Heart left ventricle (tissue), 13 donors: ENCODE measurements at regions not wholly inside any gene's neighbourhood (a gene's known extent, or its start where the extent isn't known, plus 50 kb on each side); places are given as distances from the start of the nearest gene placed in this dataset.

ENCODE experiments used
- POLR2A ChIP-seq, 2 donors: fragments of 450-650 bp; IDR thresholded peaks; one replicate each; pipeline ENCODE4 v1.6.1; 2017; ENCODE audit warnings: antibody characterized with exemption in 2 of 2, mild to moderate bottlenecking in 2 of 2, moderate library complexity in 2 of 2
- TF ChIP-seq, protein P1 (sequence below), 12 donors: fragments of 200-600 bp; sonication (generic) in 4 of 12; IDR thresholded peaks; one replicate each; pipeline versions ENCODE4 v1.5.0 to v1.8.0; 2018 to 2022; ENCODE audit warnings: antibody characterized with exemption in 12 of 12, mild to moderate bottlenecking in 5 of 12
- donor health status: ischemic (EF 13 %, LVEDD 7.1; RV severe dilation, severe dysfunction).
- donor health status: DM: no; HTN: yes; CAD: no.
- donor health status: DM: no; HTN: no; CAD: no.
- donor health status: ischemic (EF 25% LVEDD 6.9; RV normal size, moderate dysfunction).
- donor health status: ischemic (EF 25% LVEDD 5.7; RV mildly dilated, moderate dysfunction).
- donor health status: ischemic (EF 35%, LVEDD 5.7; RV mildly dilated, moderate dysfunction).
- donor health status: nonischemic (EF 11% LVEDD 7.7; RV severe dilation, severe dysfunction).
- donor health status: DM: yes; HTN: yes; CAD: no.
- donor health status: PGD.
- donor health status: ischemic (EF 29% LVEDD 5.4; RV normal size, mild dysfunction).
- donor health status: nonischemic (EF 23%, LVEDD 6.1; RV moderate dilation, normal function).

DNA sequence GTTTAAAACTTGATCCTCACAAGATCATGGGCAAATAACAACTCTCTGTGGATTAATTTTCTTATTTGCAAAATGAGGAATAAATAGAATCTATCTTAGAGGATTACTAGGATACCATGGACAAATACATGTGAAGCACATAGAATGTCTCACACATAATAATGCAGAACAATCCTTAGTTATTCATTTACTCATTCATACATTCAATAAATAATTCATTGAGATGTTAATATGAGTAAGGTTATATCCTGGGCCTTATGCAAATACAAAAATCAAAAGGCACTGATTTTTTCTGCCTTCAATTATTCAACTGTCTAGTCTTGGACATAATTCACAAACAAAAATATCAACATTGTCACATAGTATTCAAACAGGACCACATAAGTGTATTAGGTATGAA, 654.1 kb downstream of the MECOM start:
- TF ChIP-seq, protein P1, sequence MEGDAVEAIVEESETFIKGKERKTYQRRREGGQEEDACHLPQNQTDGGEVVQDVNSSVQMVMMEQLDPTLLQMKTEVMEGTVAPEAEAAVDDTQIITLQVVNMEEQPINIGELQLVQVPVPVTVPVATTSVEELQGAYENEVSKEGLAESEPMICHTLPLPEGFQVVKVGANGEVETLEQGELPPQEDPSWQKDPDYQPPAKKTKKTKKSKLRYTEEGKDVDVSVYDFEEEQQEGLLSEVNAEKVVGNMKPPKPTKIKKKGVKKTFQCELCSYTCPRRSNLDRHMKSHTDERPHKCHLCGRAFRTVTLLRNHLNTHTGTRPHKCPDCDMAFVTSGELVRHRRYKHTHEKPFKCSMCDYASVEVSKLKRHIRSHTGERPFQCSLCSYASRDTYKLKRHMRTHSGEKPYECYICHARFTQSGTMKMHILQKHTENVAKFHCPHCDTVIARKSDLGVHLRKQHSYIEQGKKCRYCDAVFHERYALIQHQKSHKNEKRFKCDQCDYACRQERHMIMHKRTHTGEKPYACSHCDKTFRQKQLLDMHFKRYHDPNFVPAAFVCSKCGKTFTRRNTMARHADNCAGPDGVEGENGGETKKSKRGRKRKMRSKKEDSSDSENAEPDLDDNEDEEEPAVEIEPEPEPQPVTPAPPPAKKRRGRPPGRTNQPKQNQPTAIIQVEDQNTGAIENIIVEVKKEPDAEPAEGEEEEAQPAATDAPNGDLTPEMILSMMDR (IDR thresholded peaks at IDR 0.05): no peak
- no peak for TF ChIP-seq POLR2A (IDR thresholded peaks at IDR 0.05)
